COLO829 (cell line): ENCODE measurements at regions not wholly inside any gene's neighbourhood (a gene's known extent, or its start where the extent isn't known, plus 50 kb on each side); places are given as distances from the start of the nearest gene placed in this dataset.

Experiments used
- DNase-seq: peaks from one replicate; pipeline ENCODE4 v3.0.0; 2012; ENCODE audit warnings: low spot score

DNA sequence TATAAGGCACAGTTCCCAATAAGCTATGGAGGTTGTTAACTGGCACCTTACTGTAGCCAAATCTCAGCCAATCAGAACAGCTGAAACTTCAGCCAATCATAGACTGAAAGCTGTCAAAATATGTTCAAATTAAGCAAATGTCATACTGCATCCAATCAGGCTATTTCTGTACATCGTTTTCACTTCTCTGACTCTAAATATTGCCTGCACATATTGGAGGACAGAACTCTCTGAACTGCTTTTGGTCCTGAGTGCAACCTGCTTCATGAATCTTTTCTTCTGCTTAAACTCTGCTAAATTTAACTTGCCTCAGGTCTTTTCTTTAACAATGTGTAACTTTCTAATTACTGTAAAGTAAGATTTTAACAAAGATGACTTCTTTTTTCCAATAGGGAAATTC is 1198.9 kb upstream of the PCDH7 start:
- no peak for DNase-seq

DNA sequence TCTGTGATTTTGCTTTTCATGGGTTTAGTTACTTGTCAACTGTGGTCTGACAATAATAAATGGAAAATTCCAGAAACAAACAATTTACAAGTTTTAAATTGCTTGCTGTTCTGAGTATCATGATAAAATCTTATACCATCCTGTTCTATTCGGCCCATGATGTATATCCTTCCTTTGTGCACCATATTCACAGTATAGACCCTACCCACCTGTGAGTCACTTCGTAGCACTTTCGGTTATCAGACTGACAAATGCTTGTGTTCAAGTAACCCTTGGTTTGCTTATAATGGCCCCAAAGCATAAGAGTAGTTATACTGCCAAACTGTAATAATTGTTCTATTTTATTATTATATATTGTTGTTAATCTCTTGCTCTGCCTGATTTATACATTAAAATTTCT is 1183.4 kb upstream of the PCDH7 start:
- DNase-seq, result no peak

DNA sequence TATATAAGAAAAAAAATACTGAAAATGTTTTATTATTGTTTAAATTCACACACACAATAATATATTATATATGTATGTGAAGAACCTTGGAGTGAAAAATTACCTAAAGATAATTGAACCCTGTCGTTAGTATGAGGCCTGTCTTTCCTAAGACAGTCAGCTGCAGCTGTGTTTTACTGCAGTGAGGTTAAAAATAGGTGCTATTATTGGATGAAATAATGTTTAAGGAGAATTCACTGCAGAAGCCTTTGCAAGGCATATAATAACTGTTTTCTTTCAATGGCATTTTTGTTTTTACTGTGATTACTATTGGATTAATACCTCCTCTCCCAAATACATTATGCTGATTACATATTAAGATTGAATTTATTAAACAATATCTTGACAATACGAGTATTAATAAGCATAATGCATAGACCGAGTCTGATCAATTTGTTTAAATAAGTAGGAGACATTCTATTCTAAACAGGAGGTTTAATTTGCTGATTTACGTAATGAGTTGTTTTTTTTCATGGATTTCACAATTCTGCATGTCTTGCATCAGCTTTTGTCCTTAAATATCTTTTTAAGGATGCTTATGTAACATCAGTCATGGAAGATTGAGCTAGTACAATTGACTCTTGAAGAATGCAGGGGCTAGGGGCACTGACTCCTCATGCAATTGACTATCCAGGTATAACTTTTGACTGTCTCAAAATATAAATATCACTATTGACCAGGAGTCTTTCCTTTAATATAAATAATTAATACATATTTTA is 1181.1 kb upstream of the PCDH7 start:
- DNase-seq, result no peak

DNA sequence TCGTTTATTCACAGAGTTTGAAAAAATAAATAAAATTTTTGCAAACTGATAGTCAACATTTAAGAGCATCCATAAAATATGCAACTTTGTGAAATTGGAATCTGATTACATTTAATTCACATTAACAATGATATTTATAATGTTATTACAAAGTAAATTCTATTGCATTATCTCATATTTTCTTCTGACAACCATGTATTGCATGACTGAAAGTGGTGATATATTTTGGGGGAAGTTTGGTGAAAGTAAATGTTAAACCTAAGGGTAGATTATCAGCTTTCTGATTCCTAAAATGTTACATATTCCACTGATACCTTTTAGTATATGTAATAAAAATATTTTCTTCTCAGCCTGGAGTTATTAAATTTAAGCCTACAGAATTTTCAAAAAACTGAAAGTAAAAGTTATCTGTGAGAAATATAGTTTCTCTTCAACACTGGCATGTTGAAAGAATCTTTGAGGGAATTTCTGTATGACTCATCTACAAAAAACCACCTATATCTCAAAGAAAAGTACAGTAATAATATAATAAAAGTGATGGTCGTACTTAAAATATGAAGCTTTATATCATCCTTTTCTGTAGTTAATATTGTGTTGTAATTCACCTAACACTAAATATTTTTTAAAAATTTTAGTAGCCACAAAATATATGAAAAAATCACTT is 1179.6 kb upstream of the PCDH7 start:
- DNase-seq, result no peak

DNA sequence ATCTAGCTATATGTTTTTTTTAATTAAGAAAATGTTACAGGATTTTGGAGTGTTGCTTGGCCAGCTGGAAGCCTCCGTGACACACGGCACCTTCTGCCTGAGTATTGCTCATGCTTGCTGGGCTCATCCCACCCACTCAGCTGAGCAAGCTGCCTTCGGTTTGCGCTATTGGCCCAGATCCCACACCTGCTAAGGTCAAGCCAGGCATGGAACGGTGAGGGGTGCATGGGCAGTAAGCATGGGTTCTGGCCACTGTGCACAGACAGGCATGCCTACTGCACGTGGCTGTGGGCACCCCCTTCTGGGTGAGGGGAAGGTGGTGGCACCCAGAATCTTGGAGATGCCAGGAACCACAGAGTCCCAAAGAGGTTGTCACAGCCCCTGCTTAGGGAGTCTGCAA is 1178.4 kb upstream of the PCDH7 start:
- DNase-seq, result no peak

DNA sequence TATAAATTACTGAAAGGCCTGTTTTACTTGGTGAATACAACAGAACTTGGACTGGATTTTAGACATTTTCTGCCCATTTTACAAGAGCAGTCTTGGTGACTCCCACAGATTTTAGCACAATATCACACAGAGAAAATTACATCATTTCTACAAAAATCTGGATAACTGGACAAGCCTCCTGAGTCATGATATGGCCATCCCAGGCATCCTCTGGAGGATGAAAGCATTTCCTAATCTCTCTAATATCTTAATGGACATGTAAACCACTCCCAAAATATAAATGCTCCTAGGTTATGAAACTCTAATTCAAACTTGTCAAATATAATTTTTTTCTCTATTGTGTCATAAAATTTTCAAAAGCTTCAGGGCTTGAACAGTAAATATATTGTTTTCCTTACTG is 1170.8 kb upstream of the PCDH7 start:
- no peak for DNase-seq

DNA sequence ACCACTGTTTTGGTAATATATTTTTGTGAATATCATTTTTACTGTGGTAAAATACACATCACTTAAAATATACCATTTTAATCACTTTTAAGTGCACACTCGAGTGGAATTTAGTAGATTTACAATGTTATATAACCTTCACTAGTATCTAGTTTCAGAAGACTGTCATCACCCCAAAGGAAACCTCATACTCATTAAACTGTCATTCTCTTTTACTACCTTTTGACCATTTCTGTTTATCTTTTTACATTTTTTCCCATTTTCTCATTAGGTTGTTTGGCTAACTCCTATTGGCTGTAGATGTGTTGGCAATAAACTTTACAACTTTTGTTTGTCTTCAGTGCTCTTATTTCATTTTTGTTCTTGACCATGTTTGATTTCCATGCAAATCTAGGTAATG is 1168.3 kb upstream of the PCDH7 start:
- no peak for DNase-seq

DNA sequence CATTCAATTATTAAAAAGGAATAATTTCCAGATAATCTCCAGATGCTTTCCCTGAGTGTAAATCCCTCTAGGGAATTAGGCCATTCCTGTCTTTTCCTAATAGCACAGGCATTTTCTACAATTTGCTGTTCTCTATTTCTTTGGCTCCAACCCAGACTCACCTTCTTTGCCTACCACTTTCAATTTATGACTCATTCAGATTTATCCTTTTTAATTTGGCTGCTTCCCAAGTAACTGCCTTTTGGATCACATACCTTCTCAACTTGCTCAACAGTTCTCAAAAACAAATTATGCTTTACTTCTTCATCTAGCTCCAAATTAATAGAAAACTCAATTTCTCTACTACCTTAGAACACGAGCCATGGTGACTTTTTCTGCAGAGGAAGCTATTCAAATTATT is 1166.3 kb upstream of the PCDH7 start:
- no peak for DNase-seq

DNA sequence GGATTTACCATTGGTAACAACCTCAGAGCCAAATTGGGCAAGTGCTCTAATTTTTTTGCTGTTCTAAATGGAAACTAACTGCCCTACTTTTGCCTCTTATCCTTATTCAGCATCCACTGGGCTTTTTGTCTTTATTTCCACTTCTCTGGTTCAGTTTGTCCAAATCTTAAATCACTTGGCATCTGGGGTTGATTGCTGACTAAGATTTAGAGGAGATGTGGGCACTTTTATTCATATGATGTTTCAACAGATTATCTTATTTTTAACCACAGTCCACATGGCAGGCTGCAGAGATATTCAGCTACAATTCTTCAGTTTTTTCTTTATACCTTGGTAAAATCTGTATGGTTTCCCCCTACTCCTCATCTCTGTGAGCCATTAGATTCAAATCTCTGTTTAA is 1161.4 kb upstream of the PCDH7 start:
- no peak for DNase-seq

DNA sequence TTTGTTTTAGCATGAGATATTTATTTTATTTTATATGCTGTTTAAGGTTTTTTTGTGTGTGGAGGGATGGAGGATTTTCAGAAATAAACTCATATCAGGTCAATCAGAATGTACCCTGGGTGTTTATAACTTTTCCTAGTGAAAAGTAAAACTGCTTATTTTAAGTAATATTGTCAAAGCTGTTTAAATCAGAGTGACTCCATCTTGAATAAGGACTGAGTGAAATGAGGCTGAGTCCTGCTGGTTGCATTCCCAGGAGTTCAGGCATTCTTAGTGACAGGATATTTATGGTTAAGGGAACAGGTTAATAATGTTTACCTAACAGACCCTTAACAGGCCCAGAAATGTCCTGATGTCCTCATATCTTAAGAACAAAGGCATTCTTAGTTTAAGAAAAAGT is 1160.9 kb upstream of the PCDH7 start:
- no peak for DNase-seq

DNA sequence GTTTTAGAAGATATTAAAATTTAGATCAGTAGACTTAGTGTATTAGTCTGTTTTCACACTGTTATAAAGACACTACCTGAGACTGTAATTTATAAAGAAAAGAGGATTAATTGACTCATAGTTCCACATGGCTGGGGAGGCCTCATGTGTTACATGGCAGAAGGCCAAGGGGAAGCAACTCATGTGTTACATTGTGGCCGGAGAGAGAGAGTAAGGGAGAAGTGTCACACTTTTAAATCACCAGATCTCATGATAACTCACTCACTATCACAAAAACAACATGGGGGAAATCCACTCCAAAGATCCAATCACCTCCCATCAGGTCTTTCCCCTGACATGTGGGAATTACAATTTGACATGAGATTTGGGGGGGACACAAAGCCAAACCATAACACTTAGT is 1159.7 kb upstream of the PCDH7 start:
- DNase-seq, result no peak

DNA sequence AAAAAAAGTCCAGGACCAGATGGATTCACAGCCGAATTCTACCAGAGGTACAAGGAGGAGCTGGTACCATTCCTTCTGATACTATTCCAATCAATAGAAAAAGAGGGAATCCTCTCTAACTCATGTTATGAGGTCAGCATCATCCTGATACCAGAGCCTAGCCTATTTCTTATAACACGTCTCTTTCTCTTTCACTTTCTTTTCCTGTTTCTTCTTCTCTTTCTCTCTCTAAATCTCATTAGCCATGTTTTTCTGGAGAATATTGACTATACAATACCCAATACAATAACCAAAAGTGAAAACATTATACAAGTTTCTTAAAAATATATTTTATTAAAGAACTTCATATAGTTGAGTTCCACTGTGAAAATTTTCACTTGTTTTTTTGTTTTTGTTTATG is 1154.9 kb upstream of the PCDH7 start:
- no peak for DNase-seq

DNA sequence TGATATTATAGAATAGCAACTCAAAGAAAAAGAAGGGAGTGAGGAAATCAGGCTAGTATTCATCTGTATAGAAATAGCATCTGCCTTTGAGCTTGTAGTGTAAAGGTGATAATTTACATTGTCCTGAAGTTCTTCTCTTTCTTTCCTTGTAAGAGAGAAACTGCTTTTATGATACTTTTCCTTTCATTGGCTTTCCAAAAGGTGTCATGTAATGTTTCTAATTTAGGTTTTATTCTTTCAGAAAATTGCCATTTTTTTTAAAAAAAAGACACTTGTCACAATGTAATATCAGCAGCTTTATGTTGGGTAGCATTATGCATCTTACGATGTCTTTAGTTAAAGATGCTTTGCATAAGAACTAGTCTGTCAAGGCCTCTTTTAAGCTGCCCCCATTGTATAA is 1153.8 kb upstream of the PCDH7 start:
- no peak for DNase-seq

DNA sequence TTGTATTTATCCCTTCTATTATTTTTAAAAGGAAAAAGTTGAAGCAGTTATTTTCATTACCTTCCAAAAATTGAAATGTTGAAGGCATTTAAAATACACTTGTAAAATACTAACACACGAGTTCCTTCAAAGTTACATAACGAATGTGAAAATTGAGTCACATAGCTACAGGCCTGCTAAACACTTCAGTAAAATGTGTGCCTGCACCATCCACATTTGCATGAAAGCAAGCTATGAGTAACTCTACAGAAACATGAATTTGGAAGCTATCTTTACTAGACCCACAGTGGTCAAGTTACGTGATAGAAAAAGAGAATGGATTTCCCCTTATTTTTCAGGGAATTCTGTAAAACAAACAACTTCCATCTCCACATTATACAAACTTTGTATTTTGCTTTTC is 1148.8 kb upstream of the PCDH7 start:
- no peak for DNase-seq

DNA sequence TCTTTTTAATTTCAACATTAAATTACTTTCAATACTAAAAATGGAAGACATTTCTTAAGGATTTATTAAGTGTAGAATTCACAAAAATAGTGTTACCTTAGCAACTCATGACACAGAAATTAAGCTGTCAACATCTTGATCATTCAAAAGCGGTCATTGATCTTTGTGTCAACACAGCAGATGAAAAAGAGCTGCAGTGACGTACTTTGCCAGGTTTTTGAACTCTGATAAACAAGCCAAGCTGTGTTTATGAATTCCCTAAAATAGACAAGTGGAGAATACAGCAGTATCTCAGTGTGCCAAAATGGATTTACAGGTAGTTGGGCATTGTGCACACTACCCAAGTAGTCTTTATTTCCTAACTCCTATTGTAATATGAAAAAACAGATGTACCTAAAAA is 1141.8 kb upstream of the PCDH7 start:
- no peak for DNase-seq

DNA sequence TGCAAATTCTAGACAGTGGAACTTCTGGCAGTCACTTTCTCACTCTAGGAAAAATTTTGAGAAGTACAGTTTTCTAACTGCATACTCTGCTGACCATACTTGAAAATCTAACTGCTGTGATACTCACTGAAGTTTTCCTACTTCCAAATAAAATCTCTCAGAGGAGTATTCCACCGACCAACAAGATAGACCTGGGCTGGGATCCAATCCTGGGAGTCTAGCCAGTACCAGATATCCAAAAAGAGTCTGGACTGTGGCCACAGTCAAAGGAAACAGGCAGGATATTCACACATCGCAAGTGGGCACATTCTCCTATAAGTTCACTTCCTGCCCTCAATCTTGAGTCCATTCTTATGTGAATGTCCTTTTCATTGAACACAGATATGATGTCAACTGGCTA is 1138.7 kb upstream of the PCDH7 start:
- DNase-seq, result no peak

DNA sequence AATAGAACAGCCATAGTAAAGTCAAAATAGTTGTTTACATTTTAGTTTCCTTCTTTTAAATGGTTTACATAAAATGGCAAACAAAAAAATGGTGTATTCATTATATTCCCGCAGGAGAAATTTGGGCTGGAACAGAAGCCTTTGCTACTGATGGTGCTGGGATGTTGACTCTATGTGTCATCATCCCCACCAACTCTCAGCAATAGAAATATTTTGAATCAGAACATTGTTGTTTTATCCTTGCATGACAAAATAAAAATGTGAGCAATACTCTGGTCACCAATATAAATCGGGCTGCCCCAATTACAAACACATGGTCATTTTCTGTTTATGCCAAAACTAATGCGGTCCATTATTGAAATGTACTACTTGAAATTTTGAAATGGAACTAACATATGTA is 1131.6 kb upstream of the PCDH7 start:
- no peak for DNase-seq

DNA sequence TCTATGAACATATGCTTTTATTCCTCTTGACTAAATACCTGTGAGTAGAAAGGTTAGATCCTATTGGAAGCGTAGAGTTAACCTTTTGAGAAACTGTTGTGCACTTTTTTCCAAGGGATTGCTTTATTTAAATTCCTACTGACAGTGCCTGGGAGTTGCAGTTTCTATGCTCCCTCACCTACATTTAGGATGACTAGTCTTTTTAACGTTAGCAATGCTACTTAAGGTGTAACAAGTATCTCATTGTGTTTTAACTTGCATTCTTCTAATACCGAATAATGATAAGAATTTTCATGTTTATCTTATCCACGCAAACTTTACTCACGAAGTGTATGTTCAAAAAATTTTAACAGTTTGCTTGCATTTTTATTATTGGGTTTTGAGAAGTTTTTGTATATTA is 1123.9 kb upstream of the PCDH7 start:
- no peak for DNase-seq

DNA sequence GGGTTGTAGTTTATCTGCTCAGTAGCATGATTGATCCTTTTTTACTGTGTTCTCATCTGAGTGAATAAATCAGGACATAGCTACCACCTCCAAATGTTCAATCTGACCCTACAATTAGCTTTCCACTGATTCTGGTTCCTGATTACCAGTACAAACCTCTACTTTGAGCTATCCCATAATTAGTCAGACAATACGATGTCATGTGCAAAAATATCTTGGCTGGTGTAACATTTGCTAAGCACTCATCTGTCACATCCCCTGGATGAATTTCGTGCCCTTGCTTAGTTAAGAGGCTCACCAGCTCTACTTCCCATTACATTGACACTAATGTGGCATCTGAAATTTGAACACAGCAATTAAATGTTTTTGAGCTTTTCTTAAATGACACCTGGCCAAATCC is 1101.0 kb upstream of the PCDH7 start:
- DNase-seq, result no peak

DNA sequence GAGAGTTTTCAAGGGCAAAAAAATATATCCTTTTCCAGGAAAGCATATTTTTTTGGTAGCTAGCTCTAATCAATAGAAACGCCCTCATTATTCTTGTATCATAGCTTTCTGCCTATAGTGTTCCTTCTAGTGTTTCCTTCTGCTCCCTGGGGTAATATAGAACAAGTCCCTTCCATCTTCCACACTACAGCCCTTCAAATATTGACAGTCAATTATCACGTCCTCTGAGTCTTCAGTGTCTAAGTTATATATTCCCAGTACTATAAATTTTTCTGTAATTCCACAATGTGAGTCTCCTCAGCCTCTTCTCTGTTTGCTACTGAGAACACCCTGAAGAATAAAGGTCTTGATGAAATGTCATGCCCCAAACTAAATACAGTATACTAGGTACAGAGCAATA is 1088.0 kb upstream of the PCDH7 start:
- DNase-seq, result no peak

DNA sequence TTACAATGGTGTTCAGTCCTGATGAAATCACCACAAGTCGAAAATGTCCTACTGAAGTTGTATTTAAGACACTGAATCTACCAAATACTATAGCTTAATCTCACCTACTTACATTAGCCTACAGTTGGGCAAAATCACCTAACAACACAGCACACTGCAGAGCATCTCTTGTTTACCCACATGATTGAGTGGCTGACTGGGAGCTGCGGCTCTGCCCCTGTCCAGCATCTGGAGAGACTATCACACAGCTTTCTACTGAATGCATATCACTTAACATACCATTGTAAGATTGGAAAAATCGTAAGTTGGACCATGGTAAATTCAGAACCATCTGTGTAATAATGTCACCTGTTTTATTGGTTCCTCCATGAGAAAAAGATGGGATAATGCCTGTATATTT is 1083.2 kb upstream of the PCDH7 start:
- no peak for DNase-seq

DNA sequence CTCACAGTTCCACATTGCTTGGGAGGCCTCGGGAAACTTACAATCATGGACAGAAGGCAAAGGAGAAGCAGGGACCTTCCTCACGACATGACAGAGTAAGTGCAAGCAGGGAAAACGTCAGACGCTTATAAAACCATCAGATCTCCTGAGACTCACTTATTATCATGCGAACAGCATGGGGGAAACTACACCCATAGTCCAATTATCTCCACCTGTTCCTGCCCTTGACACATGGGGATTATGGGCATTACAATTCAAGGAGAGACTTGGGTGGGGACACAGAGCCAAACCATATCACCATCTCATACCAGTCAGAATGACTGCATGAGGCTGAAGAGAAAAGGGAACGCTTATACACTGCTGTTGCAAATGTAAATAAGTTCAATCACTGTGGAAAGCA is 1066.9 kb upstream of the PCDH7 start:
- DNase-seq, result no peak

DNA sequence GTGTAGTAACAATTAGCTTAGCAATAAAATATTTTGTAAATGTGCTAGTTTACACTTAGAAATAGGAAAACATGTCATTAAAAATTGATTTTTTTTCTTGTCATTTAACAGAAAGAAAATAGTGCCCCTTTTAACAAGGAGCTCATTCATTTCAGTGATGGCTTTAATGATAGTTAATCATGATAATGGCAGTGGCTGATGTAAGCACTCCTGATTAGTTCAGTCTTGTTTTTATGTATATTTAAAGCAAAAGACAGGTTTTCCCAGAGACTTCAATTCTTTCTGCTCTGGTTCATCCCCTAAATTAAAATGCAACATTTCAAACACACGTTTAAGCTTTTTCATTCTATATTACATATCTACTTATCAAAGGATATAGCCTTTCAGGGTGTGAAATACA is 1039.5 kb upstream of the PCDH7 start:
- no peak for DNase-seq

DNA sequence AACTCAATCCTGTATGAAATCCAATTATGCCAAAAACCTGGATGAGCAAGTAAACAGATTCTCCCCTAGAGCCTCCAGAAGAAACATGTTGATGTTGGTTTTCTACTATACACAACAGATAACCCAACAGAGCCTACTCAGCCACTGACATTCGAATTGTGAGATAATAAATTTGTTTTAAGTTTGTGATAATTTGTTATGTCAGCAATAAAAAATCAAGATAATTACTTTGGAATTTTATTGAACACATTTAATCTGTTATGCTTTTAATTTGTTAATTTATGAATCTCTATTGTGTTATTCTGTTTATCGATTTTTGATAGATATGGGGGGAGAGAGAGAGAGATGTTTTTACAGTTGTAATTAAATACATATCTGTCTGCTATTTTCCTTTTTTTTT is 1016.1 kb upstream of the PCDH7 start:
- DNase-seq, result no peak
